Stimulated activated naive B cell treated with anti-CD40 and anti-IgM and Interleukin-4, amounts not matched to agents 10 μg/mL and 1 μg/mL and 100 μg/mL, for 72 hours (primary cell): ENCODE measurements at regions not wholly inside any gene's neighbourhood (a gene's known extent, or its start where the extent isn't known, plus 50 kb on each side); places are given as distances from the start of the nearest gene placed in this dataset.

ENCODE experiments used
- ATAC-seq, 2 donors: fragments of 150-1000 bp; cut with Tn5 transposase; replicated peaks; 2 replicates each; pipeline ENCODE4 v1.10.0; 2021; ENCODE audit warnings: moderate library complexity in 1 of 2
- DNase-seq: peaks from one replicate; pipeline ENCODE4 v3.0.0; 2021
- H3K27ac Mint-ChIP-seq: one replicate; pipeline ENCODE4 v1.8.0; 2022; ENCODE audit warnings: mild to moderate bottlenecking, mixed read lengths
- H3K27me3 Mint-ChIP-seq, 2 donors: one replicate each; pipeline ENCODE4 v1.8.0; 2022; ENCODE audit warnings: mixed read lengths in 2 of 2
- H3K36me3 Mint-ChIP-seq, 2 donors: one replicate each; pipeline ENCODE4 v1.8.0; 2022; ENCODE audit warnings: mixed read lengths in 2 of 2, mild to moderate bottlenecking in 1 of 2
- H3K4me1 Mint-ChIP-seq, 2 donors: one replicate each; pipeline ENCODE4 v1.8.0; 2022; ENCODE audit warnings: mixed read lengths in 2 of 2, mild to moderate bottlenecking in 1 of 2
- H3K4me3 Mint-ChIP-seq, 2 donors: one replicate each; pipeline ENCODE4 v1.8.0; 2022; ENCODE audit warnings: mild to moderate bottlenecking in 2 of 2, mixed read lengths in 2 of 2, moderate library complexity in 1 of 2
- H3K9me3 Mint-ChIP-seq, 2 donors: one replicate each; pipeline ENCODE4 v1.8.0; 2022; ENCODE audit warnings: mixed read lengths in 2 of 2, mild to moderate bottlenecking in 1 of 2

- Mint-ChIP-seq H3K27ac (no peak overlapping the region), H3K4me3 (no peak overlapping the region), H3K9me3 (peaks cover 0 to 2% of the 10 kb centered on the region in 2 donors), H3K27me3 (peaks cover 26 to 28% of the 10 kb centered on the region in 2 donors), H3K36me3 (no peaks in the 10 kb centered on the region), H3K4me1 (peaks cover 5 to 8% of the 10 kb centered on the region in 2 donors)
- no peak for ATAC-seq
- no peak for DNase-seq
These were observed 152.0 kb upstream of the IGSF21 start for GRCh38 chr1:17955302-17956285.

- H3K9me3 Mint-ChIP-seq = peaks cover 0 to 2% of the 10 kb centered on the region in 2 donors
These were observed 149.9 kb upstream of the IGSF21 start for GRCh38 chr1:17957588-17958267.

GRCh38 chr1:17958704-17959103 lies 148.9 kb upstream of the IGSF21 start:
- ATAC-seq (no peak), DNase-seq (no peak)
- peaks cover 12 to 14% of the 10 kb centered on the region in 2 donors for H3K27me3 Mint-ChIP-seq
- no peak overlapping the region for H3K4me3 Mint-ChIP-seq
- no peak overlapping the region for H3K27ac Mint-ChIP-seq
- peaks cover 0 to 2% of the 10 kb centered on the region in 2 donors for H3K9me3 Mint-ChIP-seq
- no peaks in the 10 kb centered on the region for H3K36me3 Mint-ChIP-seq
- peaks cover 5 to 8% of the 10 kb centered on the region in 2 donors for H3K4me1 Mint-ChIP-seq

More at GRCh38 chr1:17957588-17958267, 149.9 kb upstream of the IGSF21 start:
- DNase-seq = no peak
- Mint-ChIP-seq H3K27me3 (peaks cover 22% of the 10 kb centered on the region in 2 donors), H3K4me1 (peaks cover 5 to 8% of the 10 kb centered on the region in 2 donors), H3K27ac (no peak overlapping the region), H3K36me3 (no peaks in the 10 kb centered on the region), H3K4me3 (no peak overlapping the region)
- no peak for ATAC-seq

- Mint-ChIP-seq H3K27ac (no peak overlapping the region), H3K4me3 (no peak overlapping the region), H3K4me1 (peaks cover 4 to 7% of the 10 kb centered on the region in 2 donors), H3K36me3 (no peaks in the 10 kb centered on the region), H3K9me3 (peaks cover 0 to 2% of the 10 kb centered on the region in 2 donors), H3K27me3 (peaks cover 18 to 25% of the 10 kb centered on the region in 2 donors)
- DNase-seq (no peak), ATAC-seq (no peak)
These were observed 144.1 kb upstream of the IGSF21 start for GRCh38 chr1:17963513-17963912.

DNA sequence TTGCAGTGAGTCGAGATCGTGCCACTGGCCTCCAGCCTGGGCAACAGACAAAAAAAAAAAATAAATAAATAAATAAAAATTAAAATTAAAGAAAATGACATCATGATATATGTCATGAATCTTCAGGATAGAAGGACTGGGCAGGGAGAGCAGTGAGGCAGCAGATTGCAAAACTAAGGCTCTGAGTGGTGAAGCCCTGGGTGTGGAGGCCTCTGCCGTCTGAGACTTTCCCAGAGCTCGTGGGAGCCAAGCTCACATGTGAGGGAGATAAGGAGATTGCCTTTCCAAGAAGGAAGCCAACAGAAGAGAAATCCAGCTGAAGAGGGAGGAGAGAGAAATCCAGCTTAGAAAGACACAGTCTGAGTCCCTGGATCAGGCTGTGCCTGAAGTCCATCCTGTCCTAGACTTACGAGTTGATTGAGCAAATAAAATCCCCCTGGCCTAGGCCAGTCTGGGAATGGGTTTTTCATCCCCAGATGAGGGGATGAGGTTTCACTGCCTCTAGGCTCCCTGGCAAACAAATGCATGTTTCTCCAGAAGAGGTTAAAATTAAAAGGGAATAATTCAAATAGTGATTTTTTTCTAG lies 142.0 kb upstream of the IGSF21 start:
- no peak overlapping the region for H3K27ac Mint-ChIP-seq
- no peak overlapping the region for H3K4me3 Mint-ChIP-seq
- peaks cover 11 to 21% of the 10 kb centered on the region in 2 donors for H3K27me3 Mint-ChIP-seq
- DNase-seq = no peak
- H3K9me3 Mint-ChIP-seq = no peaks in the 10 kb centered on the region
- no peaks in the 10 kb centered on the region for H3K4me1 Mint-ChIP-seq
- ATAC-seq = no peak
- no peaks in the 10 kb centered on the region for H3K36me3 Mint-ChIP-seq

- H3K27me3 Mint-ChIP-seq = peaks cover 10 to 19% of the 10 kb centered on the region in 2 donors
- no peaks in the 10 kb centered on the region for H3K36me3 Mint-ChIP-seq
- H3K9me3 Mint-ChIP-seq = no peaks in the 10 kb centered on the region
- H3K27ac Mint-ChIP-seq = no peak overlapping the region
- peaks cover 0 to 4% of the 10 kb centered on the region in 2 donors for H3K4me1 Mint-ChIP-seq
- no peak overlapping the region for H3K4me3 Mint-ChIP-seq
- DNase-seq (no peak), ATAC-seq (no peak)
These were observed 141.3 kb upstream of the IGSF21 start for GRCh38 chr1:17966341-17966740.

DNA sequence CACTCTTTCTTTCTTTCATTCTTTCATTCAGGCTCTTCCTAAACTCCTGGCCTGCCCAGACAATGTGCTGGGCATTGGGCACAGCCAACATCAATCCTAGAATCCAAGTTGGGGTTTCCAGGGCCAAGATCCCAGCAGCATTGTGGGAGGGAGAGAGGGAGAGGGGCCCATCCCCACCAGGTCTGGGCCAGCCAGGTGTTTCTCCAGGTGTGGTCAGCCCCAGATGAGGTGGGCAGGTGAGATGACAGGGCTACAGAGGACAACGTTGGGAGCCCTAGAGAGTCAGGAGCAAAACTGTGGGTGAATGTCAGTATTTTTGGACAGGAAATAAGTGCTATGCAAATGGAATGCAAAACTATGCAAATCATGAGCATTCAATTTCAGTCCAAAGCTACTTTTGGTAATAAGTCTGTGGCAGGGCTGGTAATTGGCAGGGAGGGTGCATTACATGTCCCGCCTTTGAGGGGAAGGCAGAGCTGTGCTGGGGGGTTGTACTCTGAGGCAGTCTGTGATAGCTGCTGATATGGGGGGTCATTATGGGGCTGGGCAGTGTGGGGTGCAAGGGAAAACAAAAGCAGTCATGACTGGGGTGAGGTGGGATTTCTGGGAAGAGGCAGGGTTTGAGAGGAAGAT lies 139.9 kb upstream of the IGSF21 start:
- ATAC-seq = no peak
- Mint-ChIP-seq H3K9me3 (no peaks in the 10 kb centered on the region), H3K36me3 (no peaks in the 10 kb centered on the region), H3K4me1 (peaks cover 0 to 4% of the 10 kb centered on the region in 2 donors), H3K4me3 (no peak overlapping the region), H3K27me3 (peaks cover 4 to 13% of the 10 kb centered on the region in 2 donors), H3K27ac (no peak overlapping the region)
- no peak for DNase-seq

GRCh38 chr1:17970757-17971156 lies 136.8 kb upstream of the IGSF21 start:
- Mint-ChIP-seq H3K27ac (no peak overlapping the region), H3K4me1 (peaks cover 0 to 5% of the 10 kb centered on the region in 2 donors), H3K36me3 (no peaks in the 10 kb centered on the region), H3K4me3 (no peak overlapping the region), H3K9me3 (no peaks in the 10 kb centered on the region), H3K27me3 (peaks cover 9 to 13% of the 10 kb centered on the region in 2 donors)
- ATAC-seq (peak; percentile 34 to 72), DNase-seq (no peak)

DNA sequence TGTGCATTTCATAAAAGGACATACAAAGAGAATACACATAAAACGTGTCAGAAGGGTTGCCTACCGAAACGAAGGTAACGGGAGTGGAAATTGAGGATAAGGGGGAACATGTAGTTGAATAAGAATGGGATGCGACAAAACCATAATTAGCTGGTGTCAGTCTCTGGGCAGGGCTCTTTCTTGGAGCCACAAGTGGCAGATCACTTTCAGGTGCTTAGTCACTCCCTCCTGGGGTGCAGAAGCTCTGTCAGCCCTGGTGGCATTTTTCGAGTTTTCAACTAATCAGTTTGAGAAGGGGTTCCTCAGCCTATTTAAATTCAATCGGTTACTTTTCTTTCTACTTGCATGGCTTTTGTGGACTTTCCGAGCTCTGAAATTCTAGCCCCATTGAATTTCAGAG lies 133.9 kb upstream of the IGSF21 start:
- Mint-ChIP-seq H3K27ac (no peak overlapping the region), H3K4me3 (no peak overlapping the region), H3K9me3 (no peaks in the 10 kb centered on the region), H3K4me1 (peaks cover 0 to 5% of the 10 kb centered on the region in 2 donors), H3K27me3 (peaks cover 3 to 13% of the 10 kb centered on the region in 2 donors), H3K36me3 (no peaks in the 10 kb centered on the region)
- ATAC-seq (no peak), DNase-seq (no peak)

GRCh38 chr1:17976854-17977253 lies 130.7 kb upstream of the IGSF21 start:
- no peak overlapping the region for H3K4me3 Mint-ChIP-seq
- H3K9me3 Mint-ChIP-seq = no peaks in the 10 kb centered on the region
- peaks cover 0 to 1% of the 10 kb centered on the region in 2 donors for H3K4me1 Mint-ChIP-seq
- peaks cover 11 to 17% of the 10 kb centered on the region in 2 donors for H3K27me3 Mint-ChIP-seq
- no peak overlapping the region for H3K27ac Mint-ChIP-seq
- ATAC-seq (no peak), DNase-seq (no peak)
- no peaks in the 10 kb centered on the region for H3K36me3 Mint-ChIP-seq

- H3K27me3 Mint-ChIP-seq = peaks cover 11 to 22% of the 10 kb centered on the region in 2 donors
- DNase-seq (no peak), ATAC-seq (no peak)
- H3K4me1 Mint-ChIP-seq = peaks cover 0 to 1% of the 10 kb centered on the region in 2 donors
- H3K4me3 Mint-ChIP-seq = no peak overlapping the region
- H3K9me3 Mint-ChIP-seq = no peaks in the 10 kb centered on the region
- no peaks in the 10 kb centered on the region for H3K36me3 Mint-ChIP-seq
- H3K27ac Mint-ChIP-seq = no peak overlapping the region
These were observed 129.6 kb upstream of the IGSF21 start for GRCh38 chr1:17978016-17978415.

DNA sequence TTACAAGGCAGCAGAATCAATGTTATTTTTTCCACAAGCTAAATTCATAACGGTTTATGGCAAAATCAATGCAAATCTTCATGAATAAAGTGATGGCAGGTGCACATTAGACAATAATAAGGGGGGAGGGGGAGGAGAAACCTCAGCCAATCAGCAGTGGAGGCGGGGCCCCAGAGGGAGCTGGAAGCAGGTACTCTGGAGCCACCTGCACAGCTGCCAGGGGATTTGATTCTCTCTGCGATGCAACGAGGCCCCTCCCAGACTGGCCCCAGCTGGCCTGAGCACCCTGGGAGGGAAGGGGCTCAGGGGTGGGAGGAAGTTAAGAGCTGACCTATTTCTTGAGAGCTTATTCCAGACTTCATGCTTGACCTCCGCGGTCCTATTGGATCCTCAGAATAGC lies 127.8 kb upstream of the IGSF21 start:
- H3K9me3 Mint-ChIP-seq = no peaks in the 10 kb centered on the region
- ATAC-seq (no peak), DNase-seq (no peak)
- no peaks in the 10 kb centered on the region for H3K4me1 Mint-ChIP-seq
- H3K27ac Mint-ChIP-seq = no peak overlapping the region
- H3K36me3 Mint-ChIP-seq = no peaks in the 10 kb centered on the region
- H3K27me3 Mint-ChIP-seq = peaks cover 11 to 23% of the 10 kb centered on the region in 2 donors
- no peak overlapping the region for H3K4me3 Mint-ChIP-seq

DNA sequence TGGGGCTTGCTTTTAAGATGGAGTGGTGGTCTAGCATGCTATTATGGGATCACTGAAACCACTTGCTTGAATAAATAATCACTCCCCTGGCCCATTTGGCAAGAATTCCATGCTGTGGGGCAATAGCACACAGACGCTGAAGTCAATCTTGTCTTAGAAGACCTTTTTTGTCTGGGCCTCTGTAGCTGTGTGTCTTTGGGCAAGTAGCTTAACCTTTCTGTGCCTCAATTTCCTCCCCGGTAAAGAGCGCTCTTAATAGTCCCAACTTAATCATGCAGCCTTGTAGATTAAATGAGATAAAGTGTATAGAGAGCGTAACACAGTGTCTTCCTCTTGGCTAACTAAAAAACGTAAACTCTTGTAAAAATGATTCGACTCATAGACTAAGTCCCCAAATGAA lies 125.4 kb upstream of the IGSF21 start:
- H3K27ac Mint-ChIP-seq = no peak overlapping the region
- H3K27me3 Mint-ChIP-seq = peaks cover 14 to 20% of the 10 kb centered on the region in 2 donors
- H3K36me3 Mint-ChIP-seq = no peaks in the 10 kb centered on the region
- ATAC-seq (no peak), DNase-seq (no peak)
- H3K4me3 Mint-ChIP-seq = no peak overlapping the region
- no peaks in the 10 kb centered on the region for H3K4me1 Mint-ChIP-seq
- H3K9me3 Mint-ChIP-seq = peaks cover 2 to 4% of the 10 kb centered on the region in 2 donors

GRCh38 chr1:17984583-17984982 lies 123.0 kb upstream of the IGSF21 start:
- Mint-ChIP-seq H3K36me3 (no peaks in the 10 kb centered on the region), H3K27ac (no peak overlapping the region), H3K27me3 (peaks cover 15% of the 10 kb centered on the region in 2 donors), H3K4me3 (no peak overlapping the region), H3K9me3 (peaks cover 4 to 5% of the 10 kb centered on the region in 2 donors), H3K4me1 (no peaks in the 10 kb centered on the region)
- DNase-seq (no peak), ATAC-seq (no peak)
